Amygdala (tissue), 56 donors: ENCODE measurements at regions not wholly inside any gene's neighbourhood (a gene's known extent, or its start where the extent isn't known, plus 50 kb on each side); places are given as distances from the start of the nearest gene placed in this dataset.
"Not testable (repeated sequence)": the region's sequence is repeated elsewhere in the genome, so short reads cannot be mapped to it uniquely, and the experiment has no call there.

Experiments used
- DNase-seq, 56 donors: peaks; one replicate each; lab custom pipeline; 2025; lab: John Stamatoyannopoulos, UW

DNA sequence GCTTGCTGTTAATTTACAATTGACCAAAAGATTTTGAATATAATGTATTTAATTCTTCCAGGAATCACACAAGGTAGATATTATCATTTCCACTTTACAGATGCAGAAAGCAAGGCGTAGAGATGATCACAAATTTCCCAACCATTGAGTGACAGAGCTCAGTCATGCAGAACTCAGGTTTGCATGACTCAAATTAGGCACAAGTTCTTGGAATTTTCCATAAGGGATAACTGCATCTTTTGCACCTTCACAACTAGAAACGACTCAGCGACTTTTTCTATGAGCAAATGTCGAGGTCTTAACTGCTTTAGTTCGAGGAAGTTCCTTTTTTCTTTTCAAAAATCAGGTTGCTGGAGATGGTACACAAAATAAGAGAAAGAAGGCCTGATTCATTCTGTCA is 265.5 kb upstream of the PAPPA start:
- DNase-seq: no peak

GRCh38 chr9:115891929-115892328 is 261.7 kb upstream of the PAPPA start:
- no peak for DNase-seq

DNA sequence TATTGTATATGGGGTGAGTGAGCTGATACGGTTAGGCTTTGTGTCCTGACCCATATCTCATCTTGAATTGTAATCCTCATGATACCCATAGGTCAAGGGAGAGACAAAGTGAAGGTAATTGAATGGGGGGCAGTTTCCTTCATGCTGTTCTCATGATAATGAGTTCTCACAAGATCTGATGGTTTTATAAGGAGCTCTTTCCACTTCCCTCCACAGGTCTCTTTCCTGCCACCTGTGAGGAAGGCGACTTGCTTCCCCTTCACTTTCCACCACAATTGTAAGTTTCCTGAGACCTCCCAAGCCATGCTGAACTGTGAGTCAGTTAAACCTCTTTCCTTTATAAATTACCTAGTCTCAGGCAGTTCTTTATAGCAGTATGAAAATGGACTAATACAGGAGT is 255.1 kb upstream of the PAPPA start:
- DNase-seq: not testable (repeated sequence)

DNA sequence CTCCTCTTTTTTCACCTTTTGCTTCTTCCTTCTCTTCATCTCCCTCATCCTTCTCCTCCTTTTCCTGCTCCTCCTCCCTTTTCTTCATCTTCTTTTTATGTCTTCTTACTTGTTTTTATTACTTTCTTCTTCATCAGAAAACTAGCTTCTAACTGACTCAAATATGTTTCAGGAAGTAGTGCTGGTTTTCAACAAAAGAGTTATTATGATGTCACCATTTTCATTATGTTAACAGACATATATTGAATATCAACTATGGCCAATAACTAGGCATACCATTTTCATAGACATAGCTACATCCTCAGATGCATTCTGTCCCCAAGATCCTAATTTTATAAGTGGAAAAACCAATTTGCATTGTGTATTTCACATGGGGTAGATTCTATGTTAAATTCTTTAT is 252.9 kb upstream of the PAPPA start:
- no peak for DNase-seq

DNA sequence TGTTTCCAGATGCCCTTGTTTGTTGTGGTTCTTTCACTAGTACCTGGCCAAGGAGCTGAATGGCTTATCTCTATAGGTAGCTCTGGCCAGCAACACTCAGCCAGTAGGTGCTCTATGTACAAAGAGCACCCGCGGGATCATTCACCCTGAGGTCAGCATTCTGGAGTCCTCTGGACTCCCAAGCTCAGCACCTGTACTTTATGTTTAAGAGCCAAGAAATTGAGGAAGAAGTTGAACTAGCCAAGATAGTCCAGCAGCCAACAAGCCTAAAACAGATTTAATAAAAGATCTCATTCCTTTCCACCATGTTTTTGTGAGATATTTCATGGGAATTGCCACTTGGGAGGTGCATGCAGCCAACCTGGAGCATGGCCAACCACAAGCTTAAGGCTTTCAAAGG is 242.6 kb upstream of the PAPPA start:
- DNase-seq: no peak

DNA sequence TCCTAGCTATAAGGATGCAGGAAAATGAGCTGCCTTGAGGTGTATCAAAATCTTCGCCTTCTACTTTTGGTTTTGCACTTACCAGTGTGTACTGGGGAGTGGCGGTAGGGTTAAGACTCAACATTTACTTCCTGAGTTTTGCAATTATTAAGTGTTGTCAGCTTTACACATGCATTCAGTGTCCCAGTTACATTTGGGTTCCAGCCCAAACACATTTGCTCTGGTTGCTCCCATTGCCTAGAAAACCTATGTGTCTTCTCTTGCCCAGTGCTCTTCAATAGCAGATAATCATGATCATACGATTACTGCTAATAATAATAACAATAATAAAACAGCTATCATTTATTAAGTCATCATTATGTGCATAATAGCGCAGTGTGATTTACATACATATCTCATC is 241.5 kb upstream of the PAPPA start:
- no peak for DNase-seq

DNA sequence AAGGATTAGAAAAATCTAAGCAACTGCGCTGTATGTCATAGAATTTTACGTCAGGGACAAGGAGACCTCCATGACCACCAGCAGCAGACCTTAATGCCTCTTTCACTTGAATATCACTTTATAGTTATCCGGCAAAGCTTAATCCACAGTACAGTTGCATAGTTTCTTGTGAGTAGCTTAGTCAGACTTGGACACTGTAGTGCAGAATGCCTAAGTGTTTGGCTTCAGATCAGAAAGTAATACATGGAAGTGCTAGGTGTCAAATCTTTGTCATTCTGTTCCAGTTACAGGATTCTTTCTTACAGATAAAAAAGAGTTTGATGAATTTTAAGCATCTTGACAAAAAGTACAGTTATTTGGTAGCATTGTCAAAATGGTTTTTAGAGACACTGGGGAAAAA is 239.9 kb upstream of the PAPPA start:
- no peak for DNase-seq

- no peak for DNase-seq
Observed at GRCh38 chr9:115914291-115914690, 239.3 kb upstream of the PAPPA start.

DNA sequence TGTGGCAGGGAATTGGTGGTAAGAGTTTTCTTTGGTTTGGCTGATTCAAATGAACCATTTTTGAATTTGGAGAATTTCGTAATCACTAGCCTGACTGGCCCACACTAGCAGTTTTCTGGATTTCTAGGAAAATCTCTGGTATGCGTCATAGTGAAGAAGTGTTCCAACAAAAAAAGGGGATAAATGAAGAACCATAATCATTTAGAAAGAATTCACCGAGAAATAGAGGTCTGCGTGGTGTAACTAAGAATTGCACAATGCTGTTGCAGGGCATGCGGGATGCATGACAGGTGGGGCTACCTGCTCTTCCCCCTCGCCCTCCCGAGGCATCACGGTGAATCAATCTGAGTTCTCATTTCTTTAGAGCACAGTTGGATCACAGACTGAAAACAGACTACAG is 232.3 kb upstream of the PAPPA start:
- DNase-seq: no peak

GRCh38 chr9:115922444-115922843 is 231.1 kb upstream of the PAPPA start:
- DNase-seq: no peak

DNA sequence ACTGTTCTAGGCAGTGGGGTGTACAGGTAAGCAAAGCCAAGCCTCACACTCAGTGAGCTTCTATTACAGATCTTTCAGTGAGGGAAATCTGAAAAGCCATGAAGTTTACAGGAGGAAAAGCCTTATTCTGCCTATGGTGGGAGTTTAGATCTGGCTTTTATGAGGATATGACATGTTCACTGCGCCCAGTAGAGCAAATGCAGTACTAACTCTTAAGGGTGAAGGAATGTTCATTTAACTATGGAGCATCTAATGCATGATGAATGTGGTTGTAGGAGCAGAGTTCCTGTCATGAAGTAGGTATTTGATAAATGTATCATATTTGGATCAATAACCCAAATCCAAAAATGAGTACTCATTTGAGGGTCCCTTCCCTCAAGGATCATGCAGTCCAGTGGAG is 230.2 kb upstream of the PAPPA start:
- DNase-seq: no peak

DNA sequence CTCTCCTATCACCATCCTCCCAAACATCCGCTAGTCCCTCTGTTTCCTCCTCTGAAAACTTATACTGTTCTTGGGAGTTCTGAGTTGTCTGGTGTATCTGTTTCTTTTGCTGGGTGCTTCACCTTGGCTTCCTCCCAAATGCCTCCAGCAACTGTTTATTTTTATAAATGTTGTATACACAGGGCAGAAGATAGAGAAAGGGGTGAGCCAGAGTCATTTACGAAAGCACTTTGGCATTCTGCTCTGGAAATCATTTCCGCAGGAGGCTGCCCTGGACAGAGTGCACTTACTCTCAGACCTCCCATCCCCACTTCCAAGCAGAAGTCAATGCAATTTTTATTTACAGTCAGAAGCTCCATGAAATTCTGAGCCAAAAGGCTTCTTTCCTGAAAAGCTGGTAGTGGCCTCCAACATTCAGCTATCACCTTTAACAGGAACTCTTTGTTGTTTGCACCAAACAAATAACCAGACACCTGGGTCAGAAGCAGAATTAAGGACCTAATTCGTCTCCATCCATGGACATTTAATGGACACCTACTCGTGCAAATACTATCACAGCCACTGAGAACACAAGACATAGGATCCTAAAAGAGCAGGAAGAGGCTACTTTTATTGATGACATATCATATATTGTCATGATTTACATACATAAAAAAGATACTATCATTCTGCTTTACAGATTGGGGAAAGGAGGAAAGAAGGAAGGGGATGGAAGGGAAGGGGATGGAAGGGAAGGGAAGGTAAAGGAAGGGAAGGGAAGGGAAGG is 229.5 kb upstream of the PAPPA start:
- no peak for DNase-seq

DNA sequence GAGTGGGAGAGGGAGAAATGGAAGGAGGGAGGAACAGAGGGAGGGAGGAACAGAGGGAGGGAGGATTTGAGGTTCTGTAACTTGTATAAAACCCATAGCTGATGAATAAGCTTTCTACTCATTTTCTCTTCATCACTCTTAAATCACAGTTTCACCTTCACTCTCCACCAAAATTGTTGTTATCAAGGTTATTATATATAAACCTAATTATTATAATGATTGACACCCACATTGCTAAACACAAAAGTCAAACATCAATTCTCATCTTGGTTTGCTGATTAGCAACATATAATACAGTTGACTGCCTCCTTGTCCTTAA is 229.0 kb upstream of the PAPPA start:
- DNase-seq: no peak

- DNase-seq: no peak
Observed at GRCh38 chr9:115925424-115925823, 228.2 kb upstream of the PAPPA start.

- no peak for DNase-seq
Observed at GRCh38 chr9:115930472-115930871, 223.1 kb upstream of the PAPPA start.

GRCh38 chr9:115938479-115938878 is 215.1 kb upstream of the PAPPA start:
- no peak for DNase-seq

DNA sequence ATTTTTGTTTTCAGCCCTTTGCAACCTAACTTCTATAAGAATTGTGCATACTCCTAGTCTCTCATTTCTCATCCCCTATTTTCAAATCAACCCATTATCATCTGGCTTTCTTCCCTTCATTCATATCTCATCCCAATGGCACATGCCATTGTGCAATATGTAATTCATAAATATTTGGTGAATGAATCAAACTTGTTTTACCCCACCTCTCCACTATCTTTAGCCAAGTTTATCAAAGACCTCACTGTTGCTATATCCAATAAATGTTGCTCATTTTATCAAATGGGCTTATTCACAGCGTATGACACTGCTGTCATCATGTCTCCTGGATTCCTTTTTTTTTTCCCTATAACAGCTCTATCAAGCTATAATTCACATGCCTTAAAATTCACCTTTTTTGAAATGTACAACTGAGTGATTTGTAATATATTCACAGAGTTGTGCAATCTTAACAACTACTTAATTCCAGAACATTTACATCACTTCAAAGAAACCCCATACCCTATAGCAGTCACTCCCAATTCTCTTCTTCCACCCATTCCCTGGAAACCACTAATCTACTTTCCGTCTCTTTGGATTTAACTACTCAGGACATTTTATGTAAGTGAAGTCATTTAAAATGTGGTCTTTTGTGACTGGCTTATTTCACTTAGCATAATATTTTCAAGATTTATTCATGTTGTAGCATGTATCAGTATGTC is 214.4 kb upstream of the PAPPA start:
- DNase-seq: no peak

DNA sequence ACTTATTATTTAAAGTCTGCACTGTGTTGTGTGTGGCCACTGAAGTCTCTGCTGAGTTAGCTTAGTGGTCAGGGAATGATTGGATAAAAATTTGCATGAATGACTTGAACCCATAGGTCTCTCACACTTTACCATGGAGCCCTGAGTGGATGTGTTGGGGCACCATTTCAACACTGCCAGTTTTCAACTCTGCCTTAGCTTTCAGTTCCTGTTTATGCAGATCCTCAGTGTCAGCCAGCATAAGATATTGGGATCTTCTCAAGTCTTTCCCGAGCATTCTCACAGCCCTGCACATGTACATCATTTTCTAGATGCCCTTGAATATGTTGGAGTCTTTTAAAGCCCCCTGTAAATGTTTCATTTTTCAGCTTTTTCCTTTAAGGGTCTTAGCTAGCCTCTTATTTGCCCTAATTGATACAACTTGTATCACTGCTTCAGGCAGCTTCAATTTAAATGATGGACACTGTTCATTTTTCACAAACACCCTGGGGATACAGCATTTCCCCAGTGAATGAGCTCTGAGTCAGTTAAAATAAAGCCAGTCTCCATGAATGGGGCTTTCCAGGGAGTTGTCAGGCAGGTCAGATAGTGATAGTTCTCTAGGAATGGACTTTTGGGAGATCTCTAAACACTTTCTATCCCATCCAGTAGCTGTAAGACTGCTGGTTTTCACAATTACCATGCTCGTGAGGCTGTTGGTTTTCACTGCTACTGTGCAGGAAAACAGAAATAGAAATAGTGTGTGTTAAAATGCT is 211.9 kb upstream of the PAPPA start:
- DNase-seq: no peak

DNA sequence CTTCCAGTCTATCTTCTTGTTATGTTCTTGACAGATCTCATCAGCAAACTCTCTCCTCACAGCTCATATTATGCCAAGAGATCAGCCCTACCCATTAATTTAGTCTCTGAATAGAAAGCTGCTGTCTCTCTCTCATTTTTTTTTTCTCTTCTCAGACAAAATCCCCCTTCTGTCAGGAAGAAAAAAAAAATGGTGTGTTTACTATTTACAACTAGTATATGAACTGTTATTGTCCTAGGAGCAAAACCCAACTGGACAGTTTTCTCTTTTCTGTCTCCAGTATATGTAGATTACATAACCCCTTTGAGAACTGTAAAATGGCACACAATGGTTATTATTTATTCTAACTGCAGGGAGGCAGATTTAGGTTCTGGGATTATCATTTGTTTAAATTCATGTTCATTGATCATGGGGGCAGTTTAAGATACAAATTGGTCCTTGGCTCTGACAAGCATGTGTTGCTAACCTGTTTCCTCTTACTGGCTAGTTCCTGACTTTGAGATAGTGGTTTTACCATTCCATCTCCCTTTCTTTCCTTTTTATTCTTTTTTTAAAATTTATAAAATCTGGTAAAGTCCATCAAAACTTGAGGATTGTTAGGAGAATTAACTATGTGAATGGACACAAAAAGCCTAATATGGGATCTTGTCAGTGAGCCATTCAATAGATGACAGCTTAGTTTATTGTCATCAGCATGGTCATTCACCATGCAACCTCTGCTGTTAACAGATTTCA is 210.0 kb upstream of the PAPPA start:
- DNase-seq: no peak

- no peak for DNase-seq
Observed at GRCh38 chr9:115944166-115944948, 209.2 kb upstream of the PAPPA start.
